Fibroblast of pulmonary artery (primary cell): ENCODE measurements at regions not wholly inside any gene's neighbourhood (a gene's known extent, or its start where the extent isn't known, plus 50 kb on each side); places are given as distances from the start of the nearest gene placed in this dataset.

ENCODE experiments used
- DNase-seq: peaks from one replicate; pipeline ENCODE4 v3.0.0-alpha.2; 2010; ENCODE audit warnings: low read depth
- H3K4me3 ChIP-seq: replicated peaks from 2 replicates; pipeline ENCODE4 v1.5.1; 2011; ENCODE audit warnings: low read depth, mild to moderate bottlenecking, control low read depth, low read length, moderate library complexity
- TF ChIP-seq, protein P1 (sequence below): IDR thresholded peaks from 2 replicates; pipeline ENCODE4 v1.5.1; 2011; ENCODE audit warnings: mild to moderate bottlenecking, control low read depth, low read length, inconsistent platforms; ENCODE audit errors: missing control alignments

DNA sequence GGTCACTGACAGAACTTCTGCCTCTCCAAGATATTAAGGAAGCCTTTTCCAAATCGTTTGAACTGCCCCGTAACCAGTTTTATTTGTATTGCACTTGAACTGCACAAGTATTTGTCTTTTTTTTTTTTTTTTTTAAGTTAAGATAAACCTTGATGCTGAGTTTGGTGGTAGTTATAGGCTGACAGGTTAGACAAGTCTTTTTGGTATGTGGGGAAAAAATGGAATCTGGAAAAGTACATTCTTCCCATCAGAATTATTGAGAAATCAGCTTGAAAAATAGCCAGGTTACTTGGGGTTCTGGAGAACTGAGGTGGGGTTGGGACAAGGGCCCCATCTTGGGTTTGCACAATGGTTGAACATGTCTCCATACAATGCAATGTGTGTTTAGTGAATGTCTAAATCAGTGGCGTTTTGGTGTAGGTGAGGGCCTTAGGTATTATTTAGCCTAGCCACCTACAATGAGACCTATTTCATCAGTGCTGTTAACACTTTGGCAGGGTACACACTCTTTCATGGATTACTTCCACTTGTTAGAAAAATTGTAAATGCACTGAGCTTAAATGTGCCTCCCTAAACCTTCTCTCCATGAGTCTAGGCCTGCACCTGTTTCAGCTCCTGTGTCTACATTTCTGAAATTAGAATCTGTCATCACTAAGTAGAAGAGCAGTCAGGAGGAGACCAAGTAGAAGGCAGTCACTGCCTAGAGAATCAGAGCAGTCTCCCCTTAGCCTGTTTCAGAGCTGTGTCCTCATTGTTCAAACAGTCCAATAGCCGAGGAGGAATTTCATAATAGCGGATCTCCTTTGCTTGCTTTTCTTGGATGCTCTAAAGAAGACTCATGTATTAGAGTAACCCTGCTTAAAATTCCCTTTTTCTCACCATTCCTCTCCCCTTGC, 140.0 kb upstream of the HMHB1 start:
- TF ChIP-seq, protein P1, sequence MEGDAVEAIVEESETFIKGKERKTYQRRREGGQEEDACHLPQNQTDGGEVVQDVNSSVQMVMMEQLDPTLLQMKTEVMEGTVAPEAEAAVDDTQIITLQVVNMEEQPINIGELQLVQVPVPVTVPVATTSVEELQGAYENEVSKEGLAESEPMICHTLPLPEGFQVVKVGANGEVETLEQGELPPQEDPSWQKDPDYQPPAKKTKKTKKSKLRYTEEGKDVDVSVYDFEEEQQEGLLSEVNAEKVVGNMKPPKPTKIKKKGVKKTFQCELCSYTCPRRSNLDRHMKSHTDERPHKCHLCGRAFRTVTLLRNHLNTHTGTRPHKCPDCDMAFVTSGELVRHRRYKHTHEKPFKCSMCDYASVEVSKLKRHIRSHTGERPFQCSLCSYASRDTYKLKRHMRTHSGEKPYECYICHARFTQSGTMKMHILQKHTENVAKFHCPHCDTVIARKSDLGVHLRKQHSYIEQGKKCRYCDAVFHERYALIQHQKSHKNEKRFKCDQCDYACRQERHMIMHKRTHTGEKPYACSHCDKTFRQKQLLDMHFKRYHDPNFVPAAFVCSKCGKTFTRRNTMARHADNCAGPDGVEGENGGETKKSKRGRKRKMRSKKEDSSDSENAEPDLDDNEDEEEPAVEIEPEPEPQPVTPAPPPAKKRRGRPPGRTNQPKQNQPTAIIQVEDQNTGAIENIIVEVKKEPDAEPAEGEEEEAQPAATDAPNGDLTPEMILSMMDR: no peak
- DNase-seq: no peak
- no peak overlapping the region for H3K4me3 ChIP-seq

DNA sequence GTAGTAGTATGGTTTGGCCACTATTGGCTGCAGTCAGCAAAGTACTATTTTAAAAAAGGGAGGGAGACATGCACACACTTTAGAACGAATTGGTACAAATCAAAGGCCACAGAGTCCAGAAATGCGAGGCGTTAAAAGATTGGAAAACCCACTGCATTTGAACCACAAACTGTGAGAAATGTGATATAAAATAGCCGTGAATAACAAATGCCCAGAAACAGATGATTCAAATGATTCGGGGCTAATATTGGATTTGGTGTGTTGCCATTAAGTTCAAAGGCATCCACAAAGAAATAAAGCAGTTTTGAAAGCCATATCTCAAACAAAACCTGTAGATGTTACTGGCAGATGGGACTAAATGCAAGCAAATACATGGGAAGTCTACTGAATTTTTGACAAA, 140.9 kb upstream of the HMHB1 start:
- TF ChIP-seq, protein P1: no peak
- no peak overlapping the region for H3K4me3 ChIP-seq
- no peak for DNase-seq

DNA sequence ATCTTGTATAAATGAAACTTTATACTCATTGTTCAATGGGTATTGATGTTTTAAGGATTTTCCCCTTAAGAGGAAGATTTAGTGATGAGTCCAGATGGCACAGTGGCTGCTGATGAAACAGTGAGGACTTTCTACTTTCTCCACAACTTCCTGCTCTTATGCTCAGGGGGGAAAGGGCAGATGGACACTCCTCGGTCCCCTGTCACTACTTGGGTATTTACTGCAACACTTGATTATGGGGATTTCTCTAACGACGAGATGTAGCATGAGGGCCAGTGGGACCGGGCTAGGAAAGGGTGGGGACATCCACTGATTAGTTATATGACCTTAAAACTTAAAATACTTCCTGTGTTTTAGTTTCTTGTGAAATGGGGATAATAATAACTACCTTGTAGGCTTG, 146.1 kb upstream of the HMHB1 start:
- no peak overlapping the region for H3K4me3 ChIP-seq
- no peak for DNase-seq

DNA sequence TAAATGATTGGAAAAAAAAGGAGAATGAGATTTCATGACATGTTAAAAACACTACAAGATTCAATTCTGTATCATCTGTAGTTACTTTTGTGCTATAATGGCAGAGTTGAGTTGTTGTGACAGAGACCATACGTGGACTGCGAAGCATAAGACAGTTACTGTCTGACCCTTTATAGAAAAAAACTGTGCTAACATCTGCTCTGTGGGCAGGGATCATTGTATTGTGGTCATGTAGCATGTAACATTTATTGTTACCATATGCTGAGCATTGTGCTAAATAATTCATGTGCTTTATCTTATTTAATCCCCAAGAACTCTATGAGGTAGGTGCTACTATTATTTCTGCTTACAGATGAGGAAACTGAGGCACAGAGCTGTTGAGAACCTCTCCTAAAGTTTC, 147.3 kb upstream of the HMHB1 start:
- no peak for DNase-seq
- TF ChIP-seq, protein P1: no peak
- H3K4me3 ChIP-seq: no peak overlapping the region

More for the DNA sequence above, 146.1 kb upstream of the HMHB1 start:
- TF ChIP-seq, protein P1: no peak

DNA sequence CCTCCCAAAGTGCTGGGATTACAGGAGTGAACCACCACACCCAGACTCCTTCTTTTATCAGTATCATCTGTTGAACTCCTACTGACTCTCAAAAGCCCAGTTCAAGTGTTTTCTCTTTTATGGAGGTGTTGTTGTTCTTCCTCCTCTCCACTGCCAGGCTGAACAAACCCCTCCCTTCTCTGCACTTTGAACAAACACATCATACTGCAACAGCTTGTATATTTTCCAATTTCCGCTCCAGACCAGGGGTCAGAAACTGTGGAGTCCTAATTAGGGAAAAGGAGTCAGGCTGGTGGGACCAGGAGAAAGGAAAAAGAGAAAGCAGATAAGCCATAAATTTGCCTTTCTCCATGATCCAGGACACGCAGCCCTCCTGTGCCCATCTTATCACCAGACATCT, 148.1 kb upstream of the HMHB1 start:
- H3K4me3 ChIP-seq: no peak overlapping the region
- TF ChIP-seq, protein P1: no peak

DNA sequence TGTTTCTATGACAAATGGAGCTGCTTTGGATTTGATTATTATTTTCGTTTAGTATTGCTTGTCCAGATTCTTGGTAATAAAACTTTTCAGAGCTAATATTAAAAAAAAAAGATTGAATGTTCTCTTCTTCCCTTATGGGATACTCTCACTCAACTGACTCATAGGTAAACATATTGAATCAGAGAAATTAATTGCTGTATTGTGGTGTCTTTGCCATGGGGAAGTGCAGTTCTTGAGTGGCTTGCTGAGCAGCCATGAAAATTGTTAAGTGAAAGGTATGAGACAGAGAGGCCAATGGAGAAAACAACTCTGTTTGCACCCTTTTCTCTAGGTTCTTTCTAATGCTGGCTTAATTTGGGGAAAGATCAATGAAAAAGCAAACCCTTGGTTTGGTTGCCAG, 149.9 kb upstream of the HMHB1 start:
- DNase-seq: no peak
- TF ChIP-seq, protein P1: no peak
- H3K4me3 ChIP-seq: no peak overlapping the region

More for the DNA sequence above, 148.1 kb upstream of the HMHB1 start:
- DNase-seq: no peak

DNA sequence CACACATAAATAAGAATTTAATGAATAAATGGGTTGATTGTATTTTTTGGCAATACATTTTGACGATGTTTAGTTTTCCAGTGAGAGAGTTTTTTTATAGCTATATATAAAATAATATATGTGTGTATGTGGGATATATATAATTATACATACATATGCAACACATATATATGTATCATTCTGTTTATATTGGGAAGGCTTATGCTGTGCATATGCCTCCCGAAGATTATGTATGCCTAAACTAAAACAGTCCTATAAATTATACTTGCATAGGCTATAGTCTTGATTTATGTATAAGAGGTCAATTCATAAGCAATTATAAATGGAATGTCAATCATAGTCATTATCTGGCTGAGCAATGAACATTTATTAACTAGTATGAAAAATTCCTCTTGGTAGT, 151.3 kb upstream of the HMHB1 start:
- no peak for DNase-seq
- H3K4me3 ChIP-seq: no peak overlapping the region
- TF ChIP-seq, protein P1: no peak
